DND-41 (cell line): ENCODE measurements at regions not wholly inside any gene's neighbourhood (a gene's known extent, or its start where the extent isn't known, plus 50 kb on each side); places are given as distances from the start of the nearest gene placed in this dataset.

Experiments used
- ATAC-seq: fragments of 200-7000 bp; cut with Tn5 transposase; 3 replicates; pipeline ENCODE4 v1.9.1; 2021; ENCODE audit warnings: low read depth; ENCODE audit not compliant: insufficient read depth
- DNase-seq: peaks from one replicate; pipeline ENCODE4 v3.0.0-alpha.2; 2020
- H2AFZ ChIP-seq: 2 replicates; pipeline ENCODE4 v1.6.0; 2012; ENCODE audit warnings: low read depth, low read length
- H3K27ac ChIP-seq: 2 replicates; pipeline ENCODE4 v1.5.1; 2012; ENCODE audit warnings: low read length, inconsistent platforms
- H3K27me3 ChIP-seq: fragments of 200-600 bp; sonication (generic); 2 replicates; pipeline ENCODE4 v1.6.0; 2012; ENCODE audit warnings: low read length, mild to moderate bottlenecking, inconsistent platforms; ENCODE audit not compliant: insufficient read depth, poor library complexity
- H3K36me3 ChIP-seq: 2 replicates; pipeline ENCODE4 v1.5.1; 2012; ENCODE audit warnings: low read length, inconsistent platforms; ENCODE audit not compliant: insufficient read depth
- H3K4me1 ChIP-seq: 2 replicates; pipeline ENCODE4 v1.5.1; 2012; ENCODE audit warnings: mild to moderate bottlenecking, low read length; ENCODE audit not compliant: insufficient read depth
- H3K4me2 ChIP-seq: 2 replicates; pipeline ENCODE4 v1.6.0; 2012; ENCODE audit warnings: mild to moderate bottlenecking, moderate library complexity, low read length, inconsistent platforms; ENCODE audit not compliant: insufficient read depth
- H3K4me3 ChIP-seq, 2 experiments: fragments of 200-600 bp in 1 of 2; shearing (Covaris generic) in 1 of 2; 2 replicates each; pipeline ENCODE4 v1.5.1; 2012 to 2016; ENCODE audit warnings: inconsistent platforms in 2 of 2, low read length in 2 of 2, mild to moderate bottlenecking in 2 of 2, low read depth in 1 of 2, moderate library complexity in 1 of 2
- H3K79me2 ChIP-seq: 2 replicates; pipeline ENCODE4 v1.6.0; 2012; ENCODE audit warnings: low read length, inconsistent platforms; ENCODE audit not compliant: insufficient read depth
- H3K9ac ChIP-seq: 2 replicates; pipeline ENCODE4 v1.6.0; 2012; ENCODE audit warnings: low read depth, mild to moderate bottlenecking, inconsistent platforms, low read length, moderate library complexity
- H3K9me3 ChIP-seq: 2 replicates; pipeline ENCODE4 v1.5.1; 2012; ENCODE audit warnings: low read length, moderate library complexity, mild to moderate bottlenecking, inconsistent platforms; ENCODE audit not compliant: insufficient read depth, severe bottlenecking
- H4K20me1 ChIP-seq: 2 replicates; pipeline ENCODE4 v1.6.0; 2012; ENCODE audit warnings: low read length; ENCODE audit not compliant: insufficient read depth
- CTCF ChIP-seq: IDR thresholded peaks from 2 replicates; pipeline ENCODE4 v1.5.1; 2012; ENCODE audit warnings: borderline replicate concordance, low read length, moderate library complexity, mild to moderate bottlenecking; ENCODE audit not compliant: poor library complexity, severe bottlenecking; ENCODE audit errors: extremely low read depth
- EZH2 ChIP-seq: IDR thresholded peaks from 3 replicates; pipeline ENCODE4 v1.6.1; 2012; ENCODE audit warnings: borderline replicate concordance, low read depth, mild to moderate bottlenecking, moderate library complexity, low read length, inconsistent platforms; ENCODE audit not compliant: severe bottlenecking

- no peak overlapping the region for H3K4me2 ChIP-seq
- H3K9ac ChIP-seq, result no peak overlapping the region
- ATAC-seq (no peak), DNase-seq (no peak)
- no peak overlapping the region for H2AFZ ChIP-seq
- no peak overlapping the region for H3K27ac ChIP-seq
- no peaks in the 10 kb centered on the region for H3K4me1 ChIP-seq
- H3K4me3 ChIP-seq, result no peak overlapping the region
- TF ChIP-seq EZH2 (no peak), CTCF (no peak)
- no peaks in the 10 kb centered on the region for H4K20me1 ChIP-seq
- H3K27me3 ChIP-seq, result peaks cover 4% of the 10 kb centered on the region
- no peaks in the 10 kb centered on the region for H3K79me2 ChIP-seq
- no peaks in the 10 kb centered on the region for H3K9me3 ChIP-seq
- no peaks in the 10 kb centered on the region for H3K36me3 ChIP-seq
Measured at GRCh38 chr1:87398641-87399040, 70.0 kb downstream of the LMO4 start.

GRCh38 chr1:87399264-87399663, 70.6 kb downstream of the LMO4 start:
- H4K20me1 ChIP-seq, result no peaks in the 10 kb centered on the region
- H3K36me3 ChIP-seq, result no peaks in the 10 kb centered on the region
- no peak overlapping the region for H3K4me3 ChIP-seq
- H3K9ac ChIP-seq, result no peak overlapping the region
- no peaks in the 10 kb centered on the region for H3K9me3 ChIP-seq
- peaks cover 3% of the 10 kb centered on the region; the same call in 1 of the 2 replicates for H3K4me1 ChIP-seq
- H3K27ac ChIP-seq, result no peak overlapping the region
- H3K4me2 ChIP-seq, result no peak overlapping the region
- peaks cover 4% of the 10 kb centered on the region for H3K27me3 ChIP-seq
- ATAC-seq (no peak), DNase-seq (no peak)
- TF ChIP-seq EZH2 (no peak), CTCF (no peak)
- H2AFZ ChIP-seq, result no peak overlapping the region
- no peaks in the 10 kb centered on the region for H3K79me2 ChIP-seq

DNA sequence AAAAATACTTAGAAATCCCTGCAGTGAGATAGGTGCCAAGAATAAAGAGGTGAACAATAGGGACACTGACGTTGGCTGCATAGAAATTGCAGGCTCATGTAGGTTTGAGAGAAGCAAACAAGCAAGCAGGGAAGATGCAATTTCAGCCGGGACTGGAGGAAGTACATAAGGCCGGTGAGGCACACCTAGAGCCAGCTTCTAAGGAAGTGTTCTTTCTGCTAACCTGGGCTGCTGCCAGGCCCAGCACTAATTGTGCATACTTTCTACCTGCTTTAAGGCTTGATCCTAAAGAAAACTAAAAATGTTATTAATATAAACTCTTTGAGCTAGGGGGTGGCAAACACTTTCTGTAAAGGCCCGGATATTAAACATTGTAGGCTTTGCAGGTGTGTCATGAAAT, 71.0 kb downstream of the LMO4 start:
- TF ChIP-seq CTCF (no peak), EZH2 (no peak)
- Histone ChIP-seq H3K36me3 (no peaks in the 10 kb centered on the region), H4K20me1 (no peaks in the 10 kb centered on the region), H3K4me2 (no peak overlapping the region), H3K79me2 (no peaks in the 10 kb centered on the region), H3K4me1 (peaks cover 7% of the 10 kb centered on the region), H3K4me3 (no peak overlapping the region), H3K27ac (no peak overlapping the region), H3K9me3 (no peaks in the 10 kb centered on the region), H3K27me3 (peaks cover 4% of the 10 kb centered on the region), H2AFZ (no peak overlapping the region), H3K9ac (no peak overlapping the region)
- DNase-seq (no peak), ATAC-seq (no peak)

- Histone ChIP-seq H3K4me1 (peaks cover 16% of the 10 kb centered on the region), H3K27ac (no peak overlapping the region), H4K20me1 (no peaks in the 10 kb centered on the region), H3K9me3 (no peaks in the 10 kb centered on the region), H3K27me3 (peaks cover 4% of the 10 kb centered on the region), H3K36me3 (no peaks in the 10 kb centered on the region), H3K79me2 (no peaks in the 10 kb centered on the region), H3K4me3 (no peak overlapping the region), H3K9ac (no peak overlapping the region), H3K4me2 (no peak overlapping the region), H2AFZ (no peak overlapping the region)
- no peak for ATAC-seq
- TF ChIP-seq EZH2 (no peak), CTCF (no peak)
- no peak for DNase-seq
Measured at GRCh38 chr1:87400813-87401212, 72.1 kb downstream of the LMO4 start.
